ENCODE measurements at regions not wholly inside any gene's neighbourhood (a gene's known extent, or its start where the extent isn't known, plus 50 kb on each side); places are given as distances from the start of the nearest gene placed in this dataset.
"Not testable (repeated sequence)": the region's sequence is repeated elsewhere in the genome, so short reads cannot be mapped to it uniquely, and the experiment has no call there.

DNA sequence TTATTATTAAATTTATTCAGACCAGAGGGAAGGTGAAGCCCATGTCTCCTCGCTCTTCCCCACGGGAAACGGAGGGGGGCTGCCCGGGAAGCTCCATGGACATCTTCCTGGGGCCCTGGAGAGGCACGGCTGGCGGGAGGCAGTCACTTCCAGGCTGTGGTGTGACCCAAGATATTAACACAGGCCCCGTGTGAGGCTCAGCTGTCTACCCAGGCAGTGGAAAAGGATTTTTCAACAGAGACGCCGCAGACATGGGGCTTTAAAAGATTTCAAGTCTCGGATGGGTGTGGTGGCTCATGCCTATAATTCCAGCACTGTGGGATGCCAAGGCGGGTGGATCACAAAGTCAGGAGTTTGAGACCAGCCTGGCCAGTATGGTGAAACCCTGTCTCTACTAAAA is 117.9 kb downstream of the ERMARD start:
- no peak for DNase-seq

DNA sequence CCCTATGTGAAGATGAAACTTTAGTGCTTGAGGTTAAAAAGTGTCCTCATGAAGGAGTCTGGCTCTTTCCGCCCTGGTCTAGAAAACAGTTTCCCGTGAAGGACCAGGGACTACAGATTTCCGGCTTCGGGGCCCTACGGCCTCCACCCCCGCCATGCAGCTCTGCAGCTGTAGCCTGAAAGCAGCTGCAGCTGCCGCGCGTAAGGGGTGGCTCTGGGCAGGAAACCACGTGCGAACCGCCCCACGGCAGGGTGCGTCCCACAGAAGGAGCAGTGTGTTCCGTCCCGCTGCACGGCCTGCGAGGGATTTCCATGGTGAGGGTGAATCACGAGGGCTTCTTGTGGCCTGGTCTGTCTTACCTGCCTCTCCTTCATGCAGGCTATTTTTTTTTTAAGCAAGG is 117.0 kb downstream of the ERMARD start:
- DNase-seq, result peak; percentile 83

DNA sequence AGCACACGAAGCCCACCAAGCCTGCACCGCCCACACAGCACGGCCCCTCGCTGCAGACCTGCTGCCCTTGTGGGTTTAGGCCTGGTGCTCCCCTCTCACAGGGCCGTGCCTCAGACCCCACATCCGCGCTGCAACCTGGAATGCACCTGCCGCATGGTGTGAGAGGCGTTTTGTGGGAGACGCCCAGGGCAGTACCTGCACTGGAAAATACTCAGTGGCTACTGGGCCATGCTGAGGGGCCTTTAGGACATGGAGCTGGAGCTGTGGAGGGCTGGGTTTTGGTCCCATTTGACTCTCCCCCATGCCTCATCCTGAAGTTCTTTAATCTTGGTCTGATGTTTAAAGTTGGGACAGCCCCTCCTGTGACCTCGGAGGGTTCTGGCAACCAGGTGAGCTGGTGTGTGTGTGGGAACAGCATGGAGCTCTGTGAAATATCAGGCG is 116.3 kb downstream of the ERMARD start:
- no peak for DNase-seq

DNA sequence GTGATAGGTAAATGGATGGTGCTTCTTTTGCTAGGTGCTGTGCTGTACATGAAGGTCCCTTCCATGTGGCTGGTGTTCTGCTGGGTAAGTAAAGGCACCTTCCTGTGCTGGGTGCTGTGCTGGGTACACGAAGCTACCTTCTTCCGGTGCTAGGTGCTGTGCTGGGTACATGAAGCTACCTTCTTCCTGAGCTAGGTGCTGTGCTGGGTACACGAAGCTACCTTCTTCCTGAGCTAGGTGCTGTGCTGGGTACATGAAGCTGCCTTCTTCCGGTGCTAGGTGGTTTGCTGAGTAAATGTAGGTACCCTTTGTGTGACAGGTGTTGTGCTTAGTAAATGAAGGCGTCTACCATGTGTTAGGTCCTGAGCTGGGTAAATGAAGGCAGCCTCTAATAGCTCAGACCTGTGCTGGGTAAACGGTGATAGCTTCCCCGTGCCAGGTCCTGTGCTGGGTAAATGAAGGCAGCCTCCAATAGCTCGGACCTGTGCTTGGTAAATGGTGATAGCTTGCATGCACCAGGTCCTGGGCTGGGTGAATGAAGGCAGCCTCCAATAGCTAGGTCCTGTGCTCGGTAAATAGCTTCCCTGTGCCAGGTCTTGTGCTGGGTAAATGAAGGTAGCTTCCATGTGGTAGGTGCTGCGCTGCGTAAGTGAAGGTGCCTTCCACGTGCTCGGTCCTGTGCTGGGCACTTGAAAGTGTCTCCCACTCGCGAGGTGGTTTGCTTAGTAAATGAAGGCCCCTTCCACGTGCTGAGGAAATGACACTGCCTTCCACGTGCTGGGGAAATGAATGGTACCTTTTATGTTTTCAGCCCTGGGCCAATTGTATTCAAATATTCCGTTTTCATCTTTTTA is 115.5 kb downstream of the ERMARD start:
- no peak for DNase-seq

DNA sequence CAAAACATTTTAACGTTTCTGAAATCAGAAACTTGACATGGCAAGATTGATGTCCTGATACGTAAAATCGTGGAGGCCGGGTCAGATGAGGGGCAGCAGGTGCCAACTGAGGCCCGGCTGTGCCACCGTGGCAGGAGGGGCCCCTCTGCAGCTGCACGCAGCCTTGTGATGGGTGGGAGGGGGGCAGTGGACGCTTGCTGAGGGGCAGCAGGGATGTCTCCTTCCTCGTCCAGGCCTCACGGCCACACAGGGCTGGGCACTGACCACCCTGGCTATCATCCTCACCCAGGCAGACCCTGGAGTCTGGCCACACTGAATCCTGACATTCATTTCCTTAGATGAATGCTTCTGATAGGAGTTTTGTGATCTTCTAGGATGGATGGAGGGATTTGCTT is 114.7 kb downstream of the ERMARD start:
- DNase-seq, result no peak

DNA sequence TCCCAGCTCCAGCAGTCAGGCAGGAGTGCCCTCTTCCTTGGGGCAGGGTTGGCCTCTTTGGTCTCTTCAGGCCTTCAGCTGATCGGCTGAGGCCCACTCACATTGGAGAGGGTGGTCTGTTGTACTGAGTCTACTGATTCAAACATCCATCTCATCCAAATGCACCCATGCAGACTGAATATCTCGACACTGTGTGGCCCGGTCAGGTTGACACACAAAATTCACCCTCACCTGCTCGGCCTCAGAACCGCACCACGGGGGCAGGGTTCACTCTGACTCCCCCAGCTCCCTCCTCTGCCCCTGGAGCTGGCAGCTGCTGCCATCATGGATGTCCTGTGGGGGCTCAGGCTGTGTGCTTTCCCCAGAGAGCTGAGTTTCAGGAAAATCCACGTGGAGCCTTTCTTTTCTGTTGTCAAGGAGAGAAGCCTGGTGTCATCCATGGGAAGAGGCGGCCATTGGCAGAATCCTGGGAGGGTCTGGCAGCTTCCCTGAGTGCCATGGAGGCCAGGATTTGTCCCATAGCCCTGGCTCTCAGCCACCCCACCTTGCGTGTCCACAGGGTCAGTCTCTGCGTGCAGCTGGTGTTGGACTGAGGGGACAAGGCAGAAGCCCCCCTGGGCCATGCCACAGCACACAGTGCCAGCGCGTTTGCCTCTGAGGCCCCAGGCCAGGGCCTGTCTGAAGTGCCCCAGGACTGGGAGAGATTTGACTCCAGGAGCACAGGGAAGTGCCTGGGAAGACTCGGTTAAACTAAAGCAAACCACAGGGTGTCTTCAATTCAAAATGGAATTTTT is 114.1 kb downstream of the ERMARD start:
- DNase-seq, result no peak

DNA sequence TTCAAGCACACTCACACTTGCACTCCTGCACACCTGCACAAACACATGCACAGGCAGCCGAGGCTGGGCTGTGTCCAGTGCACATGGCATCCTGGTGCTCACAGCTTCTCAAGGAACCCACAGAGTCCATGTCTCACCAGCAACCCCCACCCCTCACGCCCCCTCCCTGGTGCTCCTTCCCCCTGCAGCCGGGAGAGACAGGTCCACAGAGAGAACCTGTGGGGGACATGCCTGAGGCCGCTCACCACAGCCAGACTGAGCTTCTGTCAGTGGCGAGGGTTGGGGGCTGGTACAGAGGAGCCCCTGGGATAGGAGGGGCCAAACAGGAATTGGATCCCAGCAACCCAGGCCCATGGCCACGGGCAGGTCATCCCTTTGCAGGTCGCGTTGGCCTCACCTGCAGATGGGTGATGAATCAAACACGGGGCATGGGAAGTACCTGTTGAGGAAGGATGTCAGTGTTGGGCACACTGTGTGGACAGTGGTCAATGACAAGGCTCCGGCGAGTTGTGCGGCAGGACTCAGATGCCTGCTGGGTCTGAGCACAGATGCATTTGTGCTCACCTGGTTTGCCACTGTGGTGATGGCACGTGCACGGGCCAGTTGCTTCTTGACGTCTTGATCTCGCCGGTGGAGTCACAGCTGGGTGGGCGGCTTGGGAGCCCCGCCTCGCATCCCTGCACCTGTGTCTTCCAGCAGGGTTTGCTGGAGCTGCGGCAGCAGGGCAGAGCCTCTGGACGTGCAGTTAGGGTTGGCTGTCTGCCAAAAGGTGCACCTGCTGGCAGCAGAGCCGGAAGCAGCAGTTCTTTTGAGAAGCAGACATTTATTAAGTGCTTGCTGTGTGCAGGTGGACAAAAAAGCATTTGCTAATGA is 113.0 kb downstream of the ERMARD start:
- DNase-seq, result no peak

DNA sequence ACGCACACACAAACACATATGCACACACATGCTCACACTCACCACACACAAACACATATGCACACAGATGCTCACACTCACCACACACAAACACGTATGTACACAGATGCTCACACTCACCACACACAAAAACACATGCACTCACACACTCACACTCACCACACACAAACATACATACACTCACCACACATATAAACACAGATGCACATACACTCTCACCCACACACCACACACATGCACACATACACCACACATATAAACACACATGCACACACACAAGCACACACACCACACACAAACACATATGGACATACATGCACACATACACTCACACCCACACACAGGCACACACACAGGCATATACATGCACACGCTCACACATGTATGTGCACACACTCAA is 112.3 kb downstream of the ERMARD start:
- DNase-seq, result no peak

DNA sequence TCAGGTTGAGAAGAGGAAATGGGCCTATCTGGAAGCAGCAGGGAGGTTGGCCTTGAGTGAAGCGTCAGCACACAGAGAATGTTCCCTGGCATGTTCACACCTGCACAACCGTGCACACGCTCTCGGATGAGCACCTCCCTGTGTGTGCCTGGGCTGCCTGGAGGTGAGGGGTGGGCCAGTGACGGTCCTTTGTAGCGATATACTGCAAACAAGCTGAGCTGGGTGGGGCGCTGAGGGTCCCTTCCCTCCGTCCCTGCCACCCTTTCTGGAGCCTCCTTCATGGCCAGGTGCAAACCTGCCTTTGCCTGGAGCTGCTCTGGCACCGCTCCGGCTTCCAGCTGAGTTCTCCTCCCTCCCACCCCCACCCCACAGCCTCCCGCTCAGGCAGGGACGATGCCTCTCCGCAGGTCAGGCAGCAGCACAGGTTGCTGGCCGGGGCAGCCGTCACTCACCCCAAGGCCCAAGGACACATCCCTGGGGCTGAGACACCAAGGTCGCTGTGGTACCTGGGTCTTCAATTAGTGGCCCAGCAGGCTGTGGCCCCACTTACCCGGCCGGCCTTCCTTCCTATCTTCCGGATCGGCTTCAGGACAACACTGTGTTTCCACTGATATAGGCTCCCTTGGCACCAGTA is 111.6 kb downstream of the ERMARD start:
- DNase-seq, result no peak

DNA sequence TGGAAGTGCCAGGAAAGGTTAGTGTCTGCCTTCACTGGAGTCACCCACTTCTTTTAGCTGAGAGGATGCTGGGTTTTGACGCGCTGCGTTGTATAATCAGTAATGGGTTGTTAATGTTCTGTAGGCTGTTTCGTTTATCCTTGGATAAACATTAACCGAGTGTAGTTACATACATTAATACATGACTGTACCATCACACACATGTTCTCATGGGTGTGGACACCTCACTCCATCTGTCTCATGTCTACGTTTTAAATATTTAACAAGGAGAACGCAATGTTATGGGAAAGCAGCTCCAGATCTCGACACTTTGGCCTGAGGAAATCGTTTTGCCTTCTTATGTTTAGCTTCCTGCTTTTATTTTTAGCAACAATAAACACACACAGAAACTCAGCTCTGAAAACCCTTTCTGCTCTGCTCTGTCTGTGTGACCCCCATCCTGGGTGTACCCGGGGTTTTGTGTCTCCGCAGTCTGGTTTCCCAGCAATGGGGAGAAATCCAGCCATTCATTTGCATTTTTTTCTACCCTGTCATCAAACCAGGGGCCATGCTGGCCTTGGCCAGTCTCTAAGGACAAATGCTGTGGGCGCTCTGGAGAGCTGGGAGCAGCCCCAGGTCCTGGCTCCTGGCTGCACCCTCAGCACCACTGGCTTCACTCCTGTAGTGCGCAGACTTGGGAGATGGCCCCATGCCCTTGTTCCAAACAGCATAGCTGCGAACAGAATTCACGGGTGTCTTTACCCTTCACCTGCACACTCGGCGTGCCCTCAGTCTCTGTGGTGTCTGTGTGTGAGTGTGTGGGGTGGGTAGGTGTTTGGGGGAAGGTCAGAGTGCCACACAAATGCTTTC is 110.8 kb downstream of the ERMARD start:
- DNase-seq, result no peak

DNA sequence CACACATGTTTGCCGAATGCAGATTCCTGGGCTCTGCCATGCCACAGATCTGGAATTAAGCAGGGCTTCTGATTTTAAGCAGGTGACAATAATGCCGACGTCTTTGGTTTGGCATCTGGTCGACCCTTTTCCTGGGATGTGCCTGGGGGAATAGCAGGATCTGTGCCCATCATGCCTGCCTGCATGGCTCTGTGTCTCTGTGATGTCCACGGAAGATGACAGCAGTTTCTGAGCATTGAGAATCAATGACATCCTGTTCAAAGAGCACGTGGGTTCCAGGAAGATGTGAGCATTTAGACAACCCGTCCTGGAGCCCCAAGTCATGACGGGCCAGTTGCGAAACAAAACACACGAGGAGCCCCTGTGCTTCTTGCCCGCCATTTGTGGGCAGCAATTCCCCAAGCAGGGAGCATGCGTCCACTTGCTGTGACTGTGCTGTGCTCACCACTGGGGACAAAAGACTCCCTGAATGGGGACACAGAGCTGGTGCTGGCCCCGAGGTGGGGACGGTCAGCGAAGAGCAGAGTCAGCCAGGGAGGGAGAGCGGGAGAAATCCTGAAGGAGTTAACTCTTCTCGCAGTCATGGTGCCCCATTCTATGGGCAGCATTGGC is 110.1 kb downstream of the ERMARD start:
- no peak for DNase-seq

DNA sequence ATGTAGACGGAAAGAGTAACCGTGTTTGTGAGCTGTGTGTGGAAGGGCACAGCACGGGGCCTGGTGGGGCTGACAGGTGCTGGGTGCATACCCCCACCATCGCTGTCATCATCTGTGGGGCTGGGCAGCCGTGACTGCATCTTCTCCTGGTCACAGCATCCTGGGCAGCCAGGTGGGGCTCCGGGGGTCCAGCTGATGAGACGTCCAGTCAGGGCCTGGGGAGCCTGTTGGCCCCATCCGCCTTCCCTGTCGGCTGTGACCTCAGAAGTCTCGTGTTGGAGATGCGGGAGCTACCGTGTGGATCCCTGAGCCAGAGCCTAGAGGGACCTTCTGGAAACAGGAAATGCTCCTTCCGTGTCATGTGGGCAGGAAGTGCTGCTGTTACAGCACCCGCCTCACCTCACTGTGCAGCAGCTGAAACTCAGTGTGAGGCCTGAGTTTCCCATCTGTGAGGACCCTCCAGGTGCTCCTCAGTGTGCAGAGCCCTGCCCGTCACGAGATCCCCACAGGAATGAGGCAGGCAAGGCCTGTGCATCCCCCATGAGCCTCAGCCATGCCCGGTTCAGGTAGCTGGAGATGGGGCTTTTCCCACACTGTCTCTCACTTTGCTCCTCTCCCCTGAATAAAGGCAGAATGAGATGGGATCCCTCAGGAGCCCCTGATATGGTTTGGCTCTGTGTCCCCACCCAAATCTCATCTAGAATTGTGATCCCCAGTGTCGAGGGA is 108.7 kb downstream of the ERMARD start:
- no peak for DNase-seq

DNA sequence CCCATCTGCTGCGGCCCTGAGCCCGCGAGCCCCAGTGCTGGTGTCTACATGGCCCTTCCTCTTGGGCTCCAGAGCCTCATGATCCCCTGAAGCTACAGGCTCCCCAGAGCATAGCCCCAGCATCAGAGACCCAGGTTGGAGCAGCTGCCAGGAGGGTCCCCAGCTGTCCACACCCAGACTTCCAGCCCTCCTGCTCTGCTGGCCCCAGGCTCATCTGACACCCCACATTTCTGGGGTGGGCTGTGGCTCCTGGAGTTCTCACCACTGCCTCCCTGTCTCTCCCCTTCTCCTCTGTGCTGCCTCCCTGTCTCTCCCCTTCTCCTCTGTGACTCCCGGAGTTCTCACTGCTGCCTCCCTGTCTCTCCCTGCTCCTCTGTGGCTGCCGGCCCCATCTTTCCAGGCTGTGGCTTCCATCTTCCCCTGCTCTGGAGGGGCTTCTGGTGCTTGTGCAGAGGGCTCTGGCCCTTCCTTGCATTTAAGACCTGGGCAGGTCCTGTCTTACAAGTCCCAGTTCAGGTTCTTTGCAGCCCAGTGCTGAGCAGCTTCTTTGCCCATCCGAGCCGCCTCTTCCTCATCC is 108.1 kb downstream of the ERMARD start:
- no peak for DNase-seq

DNA sequence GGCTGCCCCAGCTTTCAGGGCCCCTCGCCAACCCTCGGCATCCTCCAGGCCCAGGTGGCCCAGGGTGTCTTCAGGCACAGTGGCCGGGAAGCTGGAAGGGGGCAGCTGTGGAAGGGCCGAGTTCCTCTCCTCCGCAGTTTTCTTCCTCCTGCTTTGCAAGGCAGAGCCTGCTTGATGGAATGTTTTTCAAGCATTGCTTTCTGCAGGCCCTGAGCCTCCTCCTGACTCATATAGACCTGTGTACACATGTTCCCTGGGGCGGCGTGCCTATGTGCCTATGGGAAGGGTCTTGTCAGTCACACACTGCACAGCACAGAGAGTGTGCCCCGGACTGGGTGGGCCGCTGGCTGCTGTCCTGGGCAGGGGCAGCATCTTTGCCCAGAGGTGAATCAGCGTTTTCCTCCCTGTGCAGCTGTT is 107.5 kb downstream of the ERMARD start:
- no peak for DNase-seq

DNA sequence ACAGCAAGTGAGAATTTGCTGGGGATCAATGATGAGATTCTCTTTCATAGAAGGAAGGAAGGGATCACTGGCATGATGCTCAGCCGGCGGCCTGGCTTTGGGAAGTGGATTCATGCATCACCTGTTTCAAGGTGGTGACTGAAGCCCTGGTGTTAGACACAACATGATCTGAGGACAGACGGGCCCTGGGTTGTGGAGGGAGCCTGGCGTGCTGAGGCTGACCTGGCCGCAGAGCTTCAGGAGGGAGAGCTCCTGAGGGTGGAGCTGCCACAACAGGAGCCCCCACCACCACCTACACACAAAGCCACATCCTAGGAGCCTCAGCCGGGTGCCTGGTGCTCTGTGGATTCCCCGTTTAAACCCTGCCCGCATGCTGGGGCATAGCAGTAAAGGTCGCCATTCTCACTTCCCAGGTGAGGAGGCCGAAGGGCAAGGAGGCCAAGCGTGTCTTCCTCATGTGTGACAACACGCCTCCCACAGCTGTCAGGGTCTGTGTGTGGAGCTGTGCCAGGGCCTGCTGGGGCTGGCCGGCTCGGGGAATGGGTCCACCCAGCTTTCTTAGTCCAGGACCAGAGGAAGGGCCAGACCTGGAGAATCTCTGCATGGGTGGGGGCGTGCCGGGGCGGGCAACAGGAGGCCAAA is 107.0 kb downstream of the ERMARD start:
- no peak for DNase-seq

DNA sequence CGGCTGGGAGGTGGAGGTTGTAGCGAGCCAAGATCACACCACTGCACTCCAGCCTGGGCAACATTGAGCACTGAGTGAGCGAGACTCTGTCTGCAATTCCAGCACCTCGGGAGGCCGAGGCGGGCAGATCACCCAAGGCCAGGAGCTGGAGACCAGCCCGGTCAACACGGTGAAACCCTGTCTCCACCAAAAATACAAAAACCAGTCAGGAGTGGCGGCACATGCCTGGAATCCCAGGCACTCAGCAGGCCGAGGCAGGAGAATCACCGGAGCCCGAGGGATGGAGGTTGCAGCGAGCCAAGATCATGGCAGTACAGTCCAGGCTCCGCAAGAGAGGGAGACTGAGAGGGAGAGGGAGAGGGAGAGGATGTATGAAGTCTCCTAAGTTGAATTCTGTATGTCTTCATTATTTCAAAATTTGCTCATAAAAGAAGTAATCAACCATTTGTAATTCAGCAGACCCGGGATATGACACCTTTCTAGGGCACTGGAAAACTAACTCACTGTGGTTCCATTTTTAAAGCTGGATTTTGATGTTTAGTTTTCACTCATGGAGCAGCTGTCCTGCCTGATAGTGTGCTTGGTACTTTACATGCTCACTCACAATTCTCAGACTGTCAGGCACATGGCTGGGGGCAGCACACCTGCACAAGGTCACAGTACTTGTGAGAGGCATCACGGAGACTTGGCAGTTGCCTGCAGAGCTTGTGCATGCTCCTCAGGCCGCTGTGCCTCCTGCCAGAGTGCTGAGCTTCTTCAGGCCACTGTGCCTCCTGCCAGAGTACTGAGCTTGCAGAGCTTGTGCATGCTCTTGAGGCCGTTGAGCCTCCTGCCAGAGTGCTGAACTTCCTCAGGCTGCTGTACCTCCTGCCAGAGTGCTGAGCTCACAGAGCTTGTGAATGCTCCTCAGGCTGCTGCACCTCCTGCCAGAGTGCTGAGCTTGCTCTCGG is 106.2 kb downstream of the ERMARD start:
- no peak for DNase-seq

DNA sequence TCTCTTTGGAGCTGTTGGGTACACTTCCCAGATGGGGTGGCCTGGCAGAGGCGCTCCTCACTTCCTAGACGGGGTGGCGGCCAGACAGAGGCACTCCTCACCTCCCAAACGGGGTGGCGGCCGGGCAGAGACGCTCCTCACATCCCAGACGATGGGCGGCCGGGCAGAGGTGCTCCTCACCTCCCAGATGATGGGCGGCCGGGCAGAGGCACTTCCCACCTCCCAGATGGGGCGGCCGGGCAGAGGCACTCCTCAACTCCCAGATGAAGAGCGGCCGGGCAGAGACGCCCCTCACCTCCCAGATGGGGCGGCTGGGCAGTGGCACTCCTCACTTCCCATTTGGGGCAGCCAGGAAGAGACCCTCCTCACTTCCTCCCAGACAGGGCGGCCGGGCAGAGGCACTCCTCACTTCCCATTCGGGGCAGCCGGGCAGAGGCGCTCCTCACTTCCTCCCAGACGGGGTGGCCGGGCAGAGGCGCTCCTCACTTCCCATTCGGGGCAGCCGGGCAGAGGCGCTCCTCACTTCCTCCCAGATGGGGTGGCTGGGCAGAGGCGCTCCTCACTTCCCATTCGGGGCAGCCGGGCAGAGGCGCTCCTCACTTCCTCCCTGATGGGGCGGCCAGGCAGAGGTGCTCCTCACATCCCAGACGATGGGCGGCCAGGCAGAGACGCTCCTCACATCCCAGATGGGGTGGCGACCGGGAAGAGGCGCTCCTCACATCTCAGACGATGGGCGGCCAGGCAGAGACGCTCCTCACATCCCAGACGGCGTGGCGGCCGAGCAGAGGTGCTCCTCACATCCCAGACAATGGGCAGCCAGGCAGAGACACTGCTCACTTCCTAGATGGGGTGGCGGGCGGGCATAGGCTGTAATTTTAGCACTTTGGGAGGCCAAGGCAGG is 105.3 kb downstream of the ERMARD start:
- DNase-seq, result not testable (repeated sequence)

Data from NK-92 treated with Interleukin-12 subunit alpha and Interleukin-12 subunit beta, amount 100 ng/mL, for 24 hours (cell line).